ENCODE measurements at regions not wholly inside any gene's neighbourhood (a gene's known extent, or its start where the extent isn't known, plus 50 kb on each side); places are given as distances from the start of the nearest gene placed in this dataset.

GRCh38 chr5:124463851-124464250, 282.6 kb downstream of the ZNF608 start:
- intact Hi-C loops (cut with micrococcal nuclease): no loop called here
- BruUV-seq (replicated peaks): no TSS peak
- Histone ChIP-seq H2AFZ (ENCODE audit: low read depth, low read length) (no peak overlapping the region), H3K9me1 (ENCODE audit: control insufficient read depth, insufficient read depth, low read length) (no peaks in the 10 kb centered on the region), H3K27me3 (ENCODE audit: control insufficient read depth in 2 of 2, insufficient read depth in 2 of 2, low read length in 2 of 2) (no peaks in the 10 kb centered on the region; a peak in 1 of 5 replicates), H3K79me2 (ENCODE audit: control insufficient read depth, insufficient read depth, low read length) (no peaks in the 10 kb centered on the region), H4K20me1 (replicated peaks; ENCODE audit: control insufficient read depth, insufficient read depth, low read length) (no peaks in the 10 kb centered on the region), H3K9me3 (replicated peaks; ENCODE audit: control insufficient read depth, insufficient read depth, low read depth, low read length) (no peaks in the 10 kb centered on the region), H3K4me2 (ENCODE audit: insufficient read depth, low read length) (no peak overlapping the region), H3K4me1 (replicated peaks in 1 of 2; ENCODE audit: control insufficient read depth in 2 of 2, insufficient read depth in 2 of 2, low read length in 2 of 2) (no peaks in the 10 kb centered on the region), H3K27ac (ENCODE audit: extremely low read depth, low read depth, low read length) (no peak overlapping the region), H3K9ac (ENCODE audit: insufficient read depth in 1 of 2, low read depth in 2 of 2, low read length in 2 of 2) (no peak overlapping the region), H3K36me3 (ENCODE audit: control insufficient read depth, insufficient read depth, low read length) (no peaks in the 10 kb centered on the region), H3K4me3 (no peak overlapping the region)
- ChIA-PET CTCF (ENCODE audit: low intra/inter-chr PET ratio) (no interaction called here), POLR2A (interaction anchor here (1.2 kb wide), 1 partner anchor 9 kb away, joined by 4 read pairs; no protein-coding TSS in a partner anchor)
- DNase-seq (ENCODE audit: extremely low read depth in 1 of 4, low spot score in 3 of 4) (no peak), ATAC-seq (no peak), FAIRE-seq (no peak)
- WGBS (ENCODE audit: insufficient coverage, low coverage, missing lambda C conversion rate): 0% methylated on average over 3 of the region's 3 CpGs
- in situ Hi-C loops (cut with MboI): no loop called here
- TF ChIP-seq ZNF282 (CRISPR knock-in tag; IDR thresholded peaks at IDR 0.05) (no peak), IRF1 (CRISPR knock-in tag; IDR thresholded peaks at IDR 0.05; ENCODE audit: borderline replicate concordance) (no peak), KLF6 (CRISPR knock-in tag; IDR thresholded peaks at IDR 0.05; ENCODE audit: borderline replicate concordance) (no peak), PTTG1 (tag; IDR thresholded peaks at IDR 0.05; ENCODE audit: low read depth) (no peak), PTRF (tag; IDR thresholded peaks at IDR 0.05) (no peak), ZNF263 (CRISPR knock-in tag; IDR thresholded peaks at IDR 0.05; ENCODE audit: borderline replicate concordance) (no peak), XRCC5 (IDR thresholded peaks at IDR 0.05; ENCODE audit: low read depth, low read length) (no peak), AFF1 (IDR thresholded peaks at IDR 0.05; ENCODE audit: low read depth in 1 of 2, partially characterized antibody in 2 of 2) (no peak), RAD51 (IDR thresholded peaks at IDR 0.05; ENCODE audit: borderline replicate concordance, low read depth) (no peak), ILK (tag; IDR thresholded peaks at IDR 0.05; ENCODE audit: borderline replicate concordance, low read depth) (no peak), NFE2L1 (tag; IDR thresholded peaks at IDR 0.05; ENCODE audit: borderline replicate concordance, low read depth) (no peak)

All from K562 (cell line).